Activated naive CD4-positive, alpha-beta T cell treated with anti-CD3 and anti-CD28 coated beads, Interleukin-2, amount 10 ng/mL, durations not matched to agents 7 days and 5 days (primary cell): ENCODE measurements at regions not wholly inside any gene's neighbourhood (a gene's known extent, or its start where the extent isn't known, plus 50 kb on each side); places are given as distances from the start of the nearest gene placed in this dataset.

Experiments used
- CTCF ChIA-PET: fragments of 350-600 bp; sonication (Branson Sonifier 250); formaldehyde crosslinking; loops from one replicate; lab custom pipeline; 2021; ENCODE audit warnings: antibody characterized with exemption; lab: Charles Lee
- DNase-seq: peaks from one replicate; pipeline ENCODE4 v3.0.0-alpha.2; 2020
- H3K27ac Mint-ChIP-seq: one replicate; pipeline ENCODE4 v1.8.0; 2021; ENCODE audit warnings: mild to moderate bottlenecking, moderate library complexity, mixed read lengths
- H3K27me3 Mint-ChIP-seq: one replicate; pipeline ENCODE4 v1.8.0; 2021; ENCODE audit warnings: mild to moderate bottlenecking, mixed read lengths
- H3K36me3 Mint-ChIP-seq: one replicate; pipeline ENCODE4 v1.8.0; 2021; ENCODE audit warnings: mixed read lengths
- H3K4me1 Mint-ChIP-seq: one replicate; pipeline ENCODE4 v1.8.0; 2021; ENCODE audit warnings: mixed read lengths
- H3K4me3 Mint-ChIP-seq: one replicate; pipeline ENCODE4 v1.8.0; 2021; ENCODE audit warnings: mild to moderate bottlenecking, moderate library complexity, mixed read lengths
- H3K9me3 Mint-ChIP-seq: one replicate; pipeline ENCODE4 v1.8.0; 2021; ENCODE audit warnings: mixed read lengths

DNA sequence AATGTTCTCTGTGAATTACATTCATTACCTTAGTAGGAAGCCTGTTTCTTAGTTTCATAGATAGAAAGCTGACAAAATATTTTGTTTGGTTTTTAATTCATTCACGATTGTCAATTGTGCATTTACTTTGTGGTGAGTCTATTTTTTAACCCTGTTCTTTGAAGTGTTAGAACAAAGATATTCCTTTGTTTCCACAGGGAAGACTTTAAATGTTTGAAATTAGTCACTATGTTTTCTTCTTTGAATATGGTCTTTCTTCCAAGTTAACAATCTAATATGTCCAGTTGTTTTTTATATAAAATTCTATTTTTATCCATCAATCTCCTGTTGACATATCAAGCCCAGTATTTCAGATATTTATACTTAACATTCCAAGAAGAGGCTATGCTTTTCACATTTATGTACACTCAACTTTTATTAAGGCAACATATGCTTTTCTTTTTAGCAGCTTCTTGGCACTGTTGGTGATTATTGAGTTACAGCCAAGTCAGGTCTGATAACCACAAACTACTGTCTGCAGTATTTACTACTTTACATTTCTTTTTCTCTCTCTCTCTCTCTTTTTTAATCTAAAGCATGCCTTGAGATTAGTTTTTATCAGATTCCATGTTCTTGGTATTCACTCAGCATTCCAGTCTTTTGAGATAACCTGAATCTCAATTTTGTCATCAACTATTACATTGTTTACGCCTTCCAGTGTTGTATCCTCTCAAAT is 812.8 kb upstream of the SLC10A2 start:
- DNase-seq = no peak
- CTCF ChIA-PET = no interaction called here
- Mint-ChIP-seq H3K9me3 (no peaks in the 10 kb centered on the region), H3K4me3 (no peak overlapping the region), H3K27ac (no peak overlapping the region), H3K4me1 (no peaks in the 10 kb centered on the region), H3K36me3 (no peaks in the 10 kb centered on the region), H3K27me3 (no peaks in the 10 kb centered on the region)

DNA sequence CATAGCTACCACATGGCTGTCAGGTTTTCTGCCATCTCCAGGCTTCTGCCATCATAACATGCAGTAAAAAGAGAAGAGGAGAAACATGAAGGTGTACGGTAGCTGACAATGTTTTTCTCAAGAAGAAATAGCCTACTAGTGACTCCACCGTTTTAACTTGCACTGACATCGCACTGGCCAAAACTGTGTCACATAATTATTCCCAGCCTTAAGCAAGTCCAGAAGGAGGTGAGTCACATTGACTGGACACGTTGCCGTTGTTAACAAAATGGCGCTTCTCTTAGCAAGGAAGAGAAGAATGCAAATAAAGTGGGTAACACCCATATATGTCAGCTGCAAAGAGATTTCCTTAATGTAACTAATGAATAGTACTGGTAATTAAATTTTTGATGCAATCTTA is 810.4 kb upstream of the SLC10A2 start:
- no peaks in the 10 kb centered on the region for H3K9me3 Mint-ChIP-seq
- DNase-seq = no peak
- H3K4me1 Mint-ChIP-seq = no peaks in the 10 kb centered on the region
- no peaks in the 10 kb centered on the region for H3K27me3 Mint-ChIP-seq
- no peak overlapping the region for H3K27ac Mint-ChIP-seq
- no peak overlapping the region for H3K4me3 Mint-ChIP-seq
- no peaks in the 10 kb centered on the region for H3K36me3 Mint-ChIP-seq
- CTCF ChIA-PET = no interaction called here

DNA sequence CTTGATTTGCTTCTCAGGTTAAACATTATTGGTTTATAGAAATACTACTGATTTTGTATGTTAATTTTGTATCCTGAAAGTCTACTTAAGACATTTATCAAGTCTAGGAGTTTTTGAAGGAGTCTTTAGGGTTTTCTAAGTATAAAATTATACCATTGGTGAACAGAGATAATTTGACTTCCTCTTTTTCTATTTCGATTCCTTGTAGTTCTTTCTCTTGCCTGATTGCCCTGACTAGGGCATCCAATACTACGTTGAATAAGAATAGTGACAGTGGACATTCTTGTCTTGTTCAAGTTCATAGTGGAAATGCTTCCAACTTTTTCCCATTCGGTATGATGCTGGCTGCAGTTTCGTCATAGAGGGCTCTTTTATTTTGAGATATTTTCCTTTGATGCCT is 807.5 kb upstream of the SLC10A2 start:
- no peaks in the 10 kb centered on the region for H3K36me3 Mint-ChIP-seq
- no peak overlapping the region for H3K4me3 Mint-ChIP-seq
- no peaks in the 10 kb centered on the region for H3K27me3 Mint-ChIP-seq
- CTCF ChIA-PET = no interaction called here
- H3K9me3 Mint-ChIP-seq = no peaks in the 10 kb centered on the region
- no peaks in the 10 kb centered on the region for H3K4me1 Mint-ChIP-seq
- no peak overlapping the region for H3K27ac Mint-ChIP-seq
- no peak for DNase-seq

DNA sequence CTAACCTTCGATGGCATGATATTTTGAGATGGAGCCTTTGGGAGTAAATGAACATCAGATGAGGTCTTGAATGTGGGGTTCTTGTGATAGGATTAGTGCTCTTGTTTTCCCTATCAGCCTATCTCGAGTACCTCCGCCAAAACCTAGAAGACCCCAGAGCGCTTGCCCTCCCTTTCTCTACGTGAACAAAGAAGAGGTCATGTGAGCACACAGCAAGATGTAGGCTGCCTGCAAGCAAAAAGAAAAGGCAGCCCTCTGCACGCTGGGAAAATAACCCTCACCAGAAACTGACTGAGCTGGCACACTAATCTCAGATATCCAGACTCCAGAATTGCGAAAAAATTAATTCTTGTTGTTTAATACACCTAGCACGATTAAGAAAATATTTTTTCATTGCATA is 799.8 kb upstream of the SLC10A2 start:
- H3K4me3 Mint-ChIP-seq = no peak overlapping the region
- no peaks in the 10 kb centered on the region for H3K4me1 Mint-ChIP-seq
- no peaks in the 10 kb centered on the region for H3K36me3 Mint-ChIP-seq
- no peaks in the 10 kb centered on the region for H3K9me3 Mint-ChIP-seq
- DNase-seq = no peak
- no peaks in the 10 kb centered on the region for H3K27me3 Mint-ChIP-seq
- CTCF ChIA-PET = no interaction called here
- H3K27ac Mint-ChIP-seq = no peak overlapping the region

DNA sequence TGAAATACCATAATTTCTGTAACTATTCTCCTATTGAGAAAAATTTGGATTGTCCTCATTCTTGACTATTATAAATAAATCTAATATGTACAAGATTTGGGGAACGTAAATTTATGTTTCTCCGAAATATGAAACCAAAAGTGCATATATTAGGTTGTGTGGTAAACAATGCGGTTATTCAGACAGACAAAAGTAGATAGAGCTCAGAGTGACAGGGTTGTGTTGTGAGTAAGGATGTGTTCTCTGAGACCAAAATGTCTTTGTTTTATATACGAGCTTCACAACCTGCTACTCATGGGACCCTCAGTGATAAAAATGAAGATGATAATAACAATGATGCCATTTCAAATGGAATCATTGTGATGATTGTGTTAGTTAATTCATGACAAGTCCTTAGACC is 796.3 kb upstream of the SLC10A2 start:
- Mint-ChIP-seq H3K27ac (no peak overlapping the region), H3K9me3 (no peaks in the 10 kb centered on the region), H3K4me1 (no peaks in the 10 kb centered on the region), H3K27me3 (no peaks in the 10 kb centered on the region), H3K36me3 (no peaks in the 10 kb centered on the region), H3K4me3 (no peak overlapping the region)
- CTCF ChIA-PET = no interaction called here
- DNase-seq = no peak

DNA sequence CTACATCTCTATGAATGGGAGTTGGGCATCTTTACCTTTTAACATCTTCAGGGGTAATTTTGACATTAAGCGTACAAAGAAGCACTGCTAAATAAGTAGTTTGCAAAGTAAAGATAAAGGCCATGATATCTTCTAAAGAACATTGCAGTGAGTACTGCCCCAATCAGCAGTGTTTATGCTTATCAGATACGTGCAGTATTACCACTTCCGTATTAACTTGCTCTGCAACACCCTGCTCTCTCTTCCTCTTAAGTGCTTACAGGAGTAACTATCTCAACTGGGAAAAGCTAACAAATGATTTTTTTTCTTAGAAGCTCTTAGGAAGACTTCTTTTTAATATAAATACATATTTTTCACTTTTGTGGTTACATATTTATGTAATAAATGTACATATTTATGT is 793.7 kb upstream of the SLC10A2 start:
- CTCF ChIA-PET = no interaction called here
- DNase-seq = no peak
- H3K27ac Mint-ChIP-seq = no peak overlapping the region
- H3K4me1 Mint-ChIP-seq = no peaks in the 10 kb centered on the region
- no peaks in the 10 kb centered on the region for H3K9me3 Mint-ChIP-seq
- no peak overlapping the region for H3K4me3 Mint-ChIP-seq
- no peaks in the 10 kb centered on the region for H3K27me3 Mint-ChIP-seq
- H3K36me3 Mint-ChIP-seq = no peaks in the 10 kb centered on the region

DNA sequence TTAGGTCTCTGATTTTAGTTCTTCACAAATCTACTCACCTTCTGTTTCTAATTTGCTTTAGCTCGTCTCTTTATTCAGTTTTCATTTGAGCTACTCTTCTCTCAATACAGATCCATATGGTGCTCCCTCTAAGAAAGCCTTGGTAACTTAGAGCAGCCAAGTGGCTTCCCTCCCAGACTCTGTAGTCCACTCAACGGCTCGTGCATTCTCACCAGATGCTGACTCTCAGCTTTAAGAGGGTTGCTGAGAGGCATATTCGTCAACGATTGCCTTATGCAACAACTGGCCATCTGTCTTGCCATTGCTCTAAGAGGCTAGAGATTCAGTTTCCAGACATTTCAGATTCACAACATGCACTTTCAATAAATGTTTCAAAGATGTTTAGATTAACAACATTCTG is 785.8 kb upstream of the SLC10A2 start:
- Mint-ChIP-seq H3K9me3 (peaks cover 6% of the 10 kb centered on the region), H3K27ac (no peak overlapping the region), H3K27me3 (no peaks in the 10 kb centered on the region)

DNA sequence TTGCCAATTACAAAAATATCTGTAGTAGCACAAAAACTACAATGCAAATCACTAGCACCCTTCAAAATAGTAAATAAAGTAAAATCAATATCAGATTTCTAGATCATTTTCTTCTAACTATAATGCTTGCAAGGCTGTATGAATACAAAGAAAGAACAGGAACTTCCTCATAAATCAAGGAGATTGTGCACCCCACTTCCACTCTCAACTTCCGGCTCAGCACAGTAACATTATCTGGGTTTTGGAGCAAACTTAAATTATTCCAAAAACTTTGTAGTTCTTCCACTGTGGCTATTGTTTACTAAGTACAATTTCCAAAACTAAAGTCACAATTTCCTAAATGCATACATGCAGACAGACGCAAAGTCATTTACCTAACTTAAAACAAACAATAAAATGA is 778.3 kb upstream of the SLC10A2 start:
- Mint-ChIP-seq H3K9me3 (peaks cover 2% of the 10 kb centered on the region), H3K4me3 (no peak overlapping the region), H3K36me3 (no peaks in the 10 kb centered on the region), H3K27ac (no peak overlapping the region), H3K4me1 (no peaks in the 10 kb centered on the region), H3K27me3 (no peaks in the 10 kb centered on the region)
- CTCF ChIA-PET = no interaction called here
- no peak for DNase-seq

More for the DNA sequence above, 785.8 kb upstream of the SLC10A2 start:
- Mint-ChIP-seq H3K4me1 (no peaks in the 10 kb centered on the region), H3K36me3 (no peaks in the 10 kb centered on the region), H3K4me3 (no peak overlapping the region)
- DNase-seq = no peak
- CTCF ChIA-PET = no interaction called here

DNA sequence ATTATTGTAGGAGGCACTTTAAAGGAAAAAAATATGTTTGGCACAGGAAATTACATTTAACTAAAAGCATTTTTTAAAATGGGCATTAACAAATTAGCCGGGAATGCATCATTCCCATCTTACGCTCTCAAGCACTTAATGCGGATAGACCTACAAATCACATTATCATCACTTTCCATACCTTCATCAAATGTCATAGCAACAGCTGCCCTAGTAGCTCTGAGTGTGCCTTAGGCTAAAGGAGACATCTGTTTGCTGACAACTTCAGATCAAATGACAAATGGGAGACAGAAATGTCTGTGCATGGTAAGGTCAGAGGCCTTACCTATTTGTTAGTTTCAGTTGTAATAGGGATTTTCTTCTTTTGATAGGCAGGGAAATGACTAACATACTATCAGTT is 773.2 kb upstream of the SLC10A2 start:
- CTCF ChIA-PET = no interaction called here
- Mint-ChIP-seq H3K27me3 (no peaks in the 10 kb centered on the region), H3K27ac (no peak overlapping the region)

DNA sequence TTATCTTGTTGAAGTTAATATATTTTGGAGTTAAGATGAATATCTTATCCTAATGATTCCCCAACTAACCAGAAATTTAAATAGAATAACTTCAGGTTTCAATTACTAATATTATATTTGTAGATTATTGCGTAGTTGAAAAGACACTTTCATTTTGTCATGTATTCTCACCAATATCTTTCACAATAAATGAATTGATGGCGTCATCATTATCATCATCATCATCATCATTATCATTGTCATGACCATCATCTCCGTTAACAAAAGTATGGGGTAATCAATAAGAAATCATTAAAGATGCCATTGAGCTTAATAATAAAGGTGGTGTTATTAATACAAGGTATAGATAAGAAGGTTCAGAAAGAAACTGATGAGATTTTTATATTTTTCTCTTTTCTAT is 768.8 kb upstream of the SLC10A2 start:
- Mint-ChIP-seq H3K27me3 (no peaks in the 10 kb centered on the region), H3K9me3 (peaks cover 18% of the 10 kb centered on the region)

More for the DNA sequence above, 773.2 kb upstream of the SLC10A2 start:
- DNase-seq = no peak
- Mint-ChIP-seq H3K9me3 (peaks cover 2% of the 10 kb centered on the region), H3K36me3 (no peaks in the 10 kb centered on the region), H3K4me1 (no peaks in the 10 kb centered on the region), H3K4me3 (no peak overlapping the region)

DNA sequence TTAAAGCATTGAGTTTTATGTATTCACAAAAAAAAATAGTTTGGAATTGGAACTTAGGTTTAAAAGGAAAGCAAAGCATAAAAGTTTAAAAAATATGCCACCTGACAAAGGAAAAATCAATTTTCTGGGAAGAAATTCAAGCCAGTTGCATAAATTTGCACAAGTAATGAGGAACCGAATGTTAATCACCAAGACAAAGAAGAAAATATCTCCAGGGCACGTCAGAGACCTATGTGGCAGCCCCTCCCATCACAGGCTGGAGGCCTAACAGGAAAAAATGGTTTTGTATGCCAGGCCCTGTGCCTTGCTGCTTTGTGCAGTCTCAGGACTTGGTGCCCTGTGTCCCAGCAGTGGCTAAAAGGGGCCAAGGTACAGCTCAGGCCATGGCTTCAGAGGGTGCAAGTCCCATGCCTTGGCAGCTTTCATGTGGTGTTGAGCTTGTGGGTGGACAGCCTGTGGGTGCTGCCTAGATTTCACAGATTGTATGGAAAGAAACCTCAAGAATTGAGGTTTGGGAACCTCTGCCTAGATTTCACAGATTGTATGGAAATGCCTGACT is 767.2 kb upstream of the SLC10A2 start:
- Mint-ChIP-seq H3K9me3 (peaks cover 18% of the 10 kb centered on the region), H3K4me1 (no peaks in the 10 kb centered on the region), H3K36me3 (no peaks in the 10 kb centered on the region), H3K27me3 (no peaks in the 10 kb centered on the region), H3K27ac (no peak overlapping the region), H3K4me3 (no peak overlapping the region)
- no peak for DNase-seq
- CTCF ChIA-PET = no interaction called here

More for the DNA sequence above, 768.8 kb upstream of the SLC10A2 start:
- H3K27ac Mint-ChIP-seq = no peak overlapping the region
- H3K4me1 Mint-ChIP-seq = no peaks in the 10 kb centered on the region
- no peak overlapping the region for H3K4me3 Mint-ChIP-seq
- no peak for DNase-seq
- H3K36me3 Mint-ChIP-seq = no peaks in the 10 kb centered on the region
- CTCF ChIA-PET = no interaction called here

DNA sequence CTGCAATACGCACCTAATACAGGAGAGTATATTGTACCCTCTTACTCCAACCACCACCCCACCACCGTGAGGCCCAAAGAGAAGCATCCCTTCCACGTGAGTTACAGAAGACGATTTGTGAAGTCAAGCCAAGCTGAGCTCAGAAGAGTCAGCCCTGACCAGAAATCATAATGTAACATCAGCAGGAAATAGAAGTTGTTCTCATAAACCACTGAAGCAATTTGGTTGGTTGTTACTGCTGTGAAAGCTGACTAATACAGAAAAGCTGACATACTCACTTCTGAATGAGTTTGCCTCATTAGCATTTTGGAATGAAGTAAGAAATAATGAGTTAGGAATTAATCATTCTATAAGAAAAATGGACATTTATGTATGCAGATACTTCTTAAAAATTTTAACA is 749.4 kb upstream of the SLC10A2 start:
- no peak for DNase-seq
- H3K27me3 Mint-ChIP-seq = no peaks in the 10 kb centered on the region
- no peaks in the 10 kb centered on the region for H3K36me3 Mint-ChIP-seq
- no peak overlapping the region for H3K4me3 Mint-ChIP-seq
- H3K4me1 Mint-ChIP-seq = no peaks in the 10 kb centered on the region
- H3K9me3 Mint-ChIP-seq = peaks cover 19% of the 10 kb centered on the region
- no peak overlapping the region for H3K27ac Mint-ChIP-seq
- CTCF ChIA-PET = no interaction called here

DNA sequence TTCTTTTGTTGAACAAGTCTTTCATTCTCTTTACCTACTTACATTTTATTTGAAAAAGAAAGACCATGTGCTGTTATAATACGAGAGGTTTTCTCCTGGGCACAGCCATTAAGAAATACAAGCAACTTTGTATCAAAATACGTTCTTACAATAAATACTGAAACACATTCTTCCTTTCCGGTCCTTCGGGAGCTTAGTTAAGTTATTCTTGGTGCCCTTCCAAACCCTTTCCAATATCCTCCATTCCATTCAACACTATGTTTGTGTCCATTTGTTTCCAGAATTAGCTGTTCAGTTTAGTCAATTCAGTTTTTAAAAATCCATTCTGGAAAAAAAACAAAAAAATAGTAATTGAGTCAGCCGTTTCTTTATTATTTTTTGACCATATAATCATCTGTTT is 746.8 kb upstream of the SLC10A2 start:
- DNase-seq = no peak
- H3K4me3 Mint-ChIP-seq = no peak overlapping the region
- H3K9me3 Mint-ChIP-seq = peaks cover 15% of the 10 kb centered on the region
- no peaks in the 10 kb centered on the region for H3K36me3 Mint-ChIP-seq
- no peak overlapping the region for H3K27ac Mint-ChIP-seq
- no peaks in the 10 kb centered on the region for H3K4me1 Mint-ChIP-seq
- H3K27me3 Mint-ChIP-seq = no peaks in the 10 kb centered on the region
- CTCF ChIA-PET = no interaction called here

DNA sequence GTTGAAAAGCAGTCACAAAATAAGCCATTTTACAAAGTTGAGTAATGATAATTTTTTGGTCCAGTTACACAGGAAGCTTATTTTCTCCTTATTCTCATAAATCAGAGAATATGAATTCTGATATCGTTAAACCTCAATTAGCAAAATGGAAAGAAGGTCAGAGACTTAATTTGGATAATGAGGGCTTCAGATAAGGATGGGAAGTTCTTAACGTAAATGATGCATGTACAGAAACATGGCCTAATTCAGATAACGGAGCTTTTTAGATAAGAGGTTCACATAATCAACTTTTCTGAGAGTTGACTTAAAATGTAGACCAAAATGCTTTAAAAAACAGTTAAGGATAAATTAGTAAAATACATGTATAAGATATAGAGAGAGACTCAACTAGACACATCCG is 746.3 kb upstream of the SLC10A2 start:
- Mint-ChIP-seq H3K27me3 (no peaks in the 10 kb centered on the region), H3K9me3 (peaks cover 15% of the 10 kb centered on the region), H3K4me3 (no peak overlapping the region), H3K4me1 (no peaks in the 10 kb centered on the region), H3K36me3 (no peaks in the 10 kb centered on the region), H3K27ac (no peak overlapping the region)
- no peak for DNase-seq
- CTCF ChIA-PET = no interaction called here

DNA sequence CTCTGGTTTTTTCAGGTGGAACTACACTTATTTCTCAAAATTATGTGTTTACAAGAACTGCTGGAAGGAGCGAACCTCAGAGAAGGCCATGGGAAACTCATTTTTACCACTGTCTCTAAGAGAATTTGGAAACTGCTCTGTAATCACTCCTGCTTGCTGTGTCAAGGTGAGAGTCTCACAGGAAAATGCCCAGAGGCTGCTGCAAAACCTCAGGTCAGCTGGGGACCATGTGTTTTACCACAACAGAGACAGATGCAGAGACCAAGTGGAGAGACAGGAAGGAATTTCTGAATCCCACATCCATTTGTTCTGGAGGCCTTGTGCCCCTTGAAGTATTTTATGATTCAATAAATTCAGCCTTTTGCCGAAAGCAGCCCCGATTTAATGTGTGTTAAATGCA is 743.8 kb upstream of the SLC10A2 start:
- Mint-ChIP-seq H3K9me3 (peaks cover 14% of the 10 kb centered on the region), H3K27ac (no peak overlapping the region), H3K4me1 (no peaks in the 10 kb centered on the region), H3K4me3 (no peak overlapping the region), H3K27me3 (no peaks in the 10 kb centered on the region), H3K36me3 (no peaks in the 10 kb centered on the region)
- DNase-seq = no peak
- CTCF ChIA-PET = no interaction called here
